GM12864 (cell line): ENCODE measurements at regions not wholly inside any gene's neighbourhood (a gene's known extent, or its start where the extent isn't known, plus 50 kb on each side); places are given as distances from the start of the nearest gene placed in this dataset.

ENCODE experiments used
- DNase-seq: peaks from one replicate; pipeline ENCODE4 v3.0.0-alpha.2; 2011; ENCODE audit warnings: low read depth
- H3K4me3 ChIP-seq: 2 replicates; pipeline ENCODE4 v1.5.1; 2011; ENCODE audit warnings: mild to moderate bottlenecking, low read depth, low read length, control low read depth
- TF ChIP-seq, protein P1 (sequence below): IDR thresholded peaks from 2 replicates; pipeline ENCODE4 v1.5.1; 2011; ENCODE audit warnings: low read depth, mild to moderate bottlenecking, moderate library complexity, low read length, control low read depth, inconsistent platforms; ENCODE audit errors: missing control alignments

DNA sequence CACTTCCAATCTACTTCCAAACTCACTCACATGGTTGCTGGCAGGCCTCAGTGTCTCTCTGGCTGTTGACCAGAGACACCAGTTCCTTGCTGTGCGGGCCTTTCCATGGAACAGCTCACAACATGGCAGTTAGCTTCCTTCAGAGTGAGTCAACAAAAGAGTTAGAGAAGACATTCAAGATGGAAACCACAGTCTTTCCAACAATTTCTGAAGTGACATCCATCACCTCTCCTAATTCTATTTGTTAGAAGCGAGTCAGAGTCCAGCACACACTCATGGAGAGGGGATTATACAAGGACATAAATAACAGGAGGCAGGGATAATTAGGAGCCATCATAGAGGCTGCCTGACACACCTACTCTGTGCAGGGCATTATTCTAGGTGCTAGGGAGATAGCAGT is 62.5 kb upstream of the TMEM164 start:
- no peak for DNase-seq
- TF ChIP-seq, protein P1, sequence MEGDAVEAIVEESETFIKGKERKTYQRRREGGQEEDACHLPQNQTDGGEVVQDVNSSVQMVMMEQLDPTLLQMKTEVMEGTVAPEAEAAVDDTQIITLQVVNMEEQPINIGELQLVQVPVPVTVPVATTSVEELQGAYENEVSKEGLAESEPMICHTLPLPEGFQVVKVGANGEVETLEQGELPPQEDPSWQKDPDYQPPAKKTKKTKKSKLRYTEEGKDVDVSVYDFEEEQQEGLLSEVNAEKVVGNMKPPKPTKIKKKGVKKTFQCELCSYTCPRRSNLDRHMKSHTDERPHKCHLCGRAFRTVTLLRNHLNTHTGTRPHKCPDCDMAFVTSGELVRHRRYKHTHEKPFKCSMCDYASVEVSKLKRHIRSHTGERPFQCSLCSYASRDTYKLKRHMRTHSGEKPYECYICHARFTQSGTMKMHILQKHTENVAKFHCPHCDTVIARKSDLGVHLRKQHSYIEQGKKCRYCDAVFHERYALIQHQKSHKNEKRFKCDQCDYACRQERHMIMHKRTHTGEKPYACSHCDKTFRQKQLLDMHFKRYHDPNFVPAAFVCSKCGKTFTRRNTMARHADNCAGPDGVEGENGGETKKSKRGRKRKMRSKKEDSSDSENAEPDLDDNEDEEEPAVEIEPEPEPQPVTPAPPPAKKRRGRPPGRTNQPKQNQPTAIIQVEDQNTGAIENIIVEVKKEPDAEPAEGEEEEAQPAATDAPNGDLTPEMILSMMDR, result no peak
- no peak overlapping the region for H3K4me3 ChIP-seq

DNA sequence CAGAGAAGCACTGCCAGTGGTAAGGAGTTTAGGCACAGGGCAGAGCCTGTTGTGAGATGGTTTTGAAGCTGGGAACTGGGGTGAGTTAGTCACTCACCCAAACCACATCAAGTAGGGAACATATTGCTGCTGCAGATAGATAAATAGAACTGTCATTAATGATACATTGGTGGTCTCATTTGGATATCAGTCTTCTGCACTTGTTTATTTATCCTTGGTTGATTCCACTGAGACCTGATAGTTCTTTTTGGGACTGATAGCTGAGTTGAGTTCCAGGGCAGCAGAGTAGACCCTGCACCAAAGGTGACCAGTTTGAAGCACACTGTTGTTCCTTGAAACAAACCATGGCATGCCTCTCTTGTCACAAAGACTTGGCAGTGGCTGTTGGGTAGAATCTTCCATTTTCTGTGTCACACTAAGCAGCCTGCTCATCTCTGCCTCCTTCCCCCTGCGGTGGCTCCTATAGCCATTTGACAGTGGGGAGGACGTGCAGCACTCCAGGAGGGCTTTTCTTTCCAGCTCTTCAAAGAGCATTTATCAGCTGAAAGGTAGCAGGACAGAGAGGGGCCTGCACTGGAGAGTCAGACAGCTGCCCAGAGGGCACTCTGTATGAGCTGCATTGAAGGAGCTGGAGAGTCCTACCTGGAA is 59.7 kb upstream of the TMEM164 start:
- TF ChIP-seq, protein P1, result no peak
- H3K4me3 ChIP-seq, result no peak overlapping the region

DNA sequence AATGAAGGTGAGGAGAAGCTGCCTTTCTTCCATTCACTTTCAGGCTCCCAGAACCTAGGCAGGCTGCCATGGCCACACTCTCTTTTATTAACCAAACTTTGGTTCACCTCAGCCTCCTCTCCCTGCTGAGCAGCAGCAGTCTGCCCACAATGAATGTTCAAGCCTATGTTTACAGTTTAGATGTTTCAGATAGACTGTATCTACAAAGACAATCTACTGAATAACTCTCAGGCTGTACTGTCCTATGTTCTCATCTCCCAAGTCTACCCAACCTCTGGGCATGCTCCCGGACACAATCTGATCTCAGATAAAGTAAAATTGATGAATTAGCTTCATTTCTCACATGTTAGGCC is 59.2 kb upstream of the TMEM164 start:
- no peak overlapping the region for H3K4me3 ChIP-seq
- TF ChIP-seq, protein P1, result no peak
- DNase-seq, result no peak

More for the DNA sequence above, 59.7 kb upstream of the TMEM164 start:
- DNase-seq, result no peak

DNA sequence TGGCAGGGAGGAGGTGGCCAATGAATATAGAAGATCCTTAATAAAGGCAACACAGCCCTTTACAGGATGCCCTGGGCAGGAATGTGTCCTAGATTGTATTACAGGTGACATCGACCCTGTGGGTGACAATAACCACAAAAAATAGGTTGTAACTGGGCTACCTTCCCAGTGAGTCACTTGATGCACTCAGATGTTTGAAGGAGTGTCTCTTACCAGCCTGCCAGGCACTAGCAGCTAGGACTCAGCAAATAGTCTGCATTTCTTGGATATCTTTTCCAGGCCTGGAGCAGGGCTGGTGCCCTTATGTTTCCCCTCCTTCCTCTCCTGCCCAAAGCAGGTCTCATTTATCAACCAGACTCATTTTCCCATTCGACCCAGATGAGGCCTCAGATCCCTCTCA is 50.9 kb upstream of the TMEM164 start:
- TF ChIP-seq, protein P1, result no peak
- no peak overlapping the region for H3K4me3 ChIP-seq
- DNase-seq, result no peak

DNA sequence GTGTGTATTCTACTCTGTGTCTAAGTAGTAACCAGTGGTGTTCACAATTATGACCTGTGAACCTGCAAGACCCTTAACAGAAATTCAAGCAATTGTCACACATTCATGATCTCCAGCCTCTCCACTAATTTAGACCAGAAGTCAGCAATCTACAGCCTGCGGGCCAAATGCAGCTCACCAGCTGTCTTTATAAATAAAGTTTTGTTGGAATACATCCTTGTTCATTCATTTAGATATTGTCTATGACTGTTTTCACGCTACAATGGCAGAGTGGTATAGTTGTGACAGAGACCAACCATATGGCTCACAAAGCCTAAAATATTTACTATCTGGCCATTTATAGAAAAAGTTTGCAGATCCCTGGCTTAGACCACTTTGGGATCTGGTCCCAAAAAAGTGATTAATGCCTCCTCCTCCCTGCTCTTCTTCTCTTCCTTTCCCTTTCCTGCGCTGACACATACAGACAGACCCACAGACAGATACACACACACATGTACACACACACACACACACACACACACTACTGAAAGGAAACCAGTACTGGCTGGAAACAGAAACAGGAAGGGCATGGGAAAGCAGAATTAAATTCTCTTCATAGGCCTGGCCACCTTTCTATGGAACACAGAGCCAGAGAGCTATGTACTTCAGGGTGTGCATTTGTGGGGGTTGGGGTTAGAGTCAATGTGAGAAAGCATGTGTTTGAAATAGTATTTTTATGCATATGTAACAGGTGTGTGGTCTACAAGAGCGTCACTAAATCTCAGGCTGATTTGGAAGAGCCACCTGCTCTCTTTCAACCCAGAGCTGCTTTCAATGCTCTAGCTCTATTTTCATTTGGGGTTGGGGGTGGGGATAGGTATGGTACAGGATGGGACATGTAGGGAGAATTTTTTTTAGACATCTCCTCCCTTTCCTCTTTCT is 49.7 kb upstream of the TMEM164 start:
- TF ChIP-seq, protein P1, result no peak
- no peak overlapping the region for H3K4me3 ChIP-seq
- DNase-seq, result no peak
